ENCODE measurements at regions not wholly inside any gene's neighbourhood (a gene's known extent, or its start where the extent isn't known, plus 50 kb on each side); places are given as distances from the start of the nearest gene placed in this dataset.
"Not testable (repeated sequence)": the region's sequence is repeated elsewhere in the genome, so short reads cannot be mapped to it uniquely, and the experiment has no call there.

DNA sequence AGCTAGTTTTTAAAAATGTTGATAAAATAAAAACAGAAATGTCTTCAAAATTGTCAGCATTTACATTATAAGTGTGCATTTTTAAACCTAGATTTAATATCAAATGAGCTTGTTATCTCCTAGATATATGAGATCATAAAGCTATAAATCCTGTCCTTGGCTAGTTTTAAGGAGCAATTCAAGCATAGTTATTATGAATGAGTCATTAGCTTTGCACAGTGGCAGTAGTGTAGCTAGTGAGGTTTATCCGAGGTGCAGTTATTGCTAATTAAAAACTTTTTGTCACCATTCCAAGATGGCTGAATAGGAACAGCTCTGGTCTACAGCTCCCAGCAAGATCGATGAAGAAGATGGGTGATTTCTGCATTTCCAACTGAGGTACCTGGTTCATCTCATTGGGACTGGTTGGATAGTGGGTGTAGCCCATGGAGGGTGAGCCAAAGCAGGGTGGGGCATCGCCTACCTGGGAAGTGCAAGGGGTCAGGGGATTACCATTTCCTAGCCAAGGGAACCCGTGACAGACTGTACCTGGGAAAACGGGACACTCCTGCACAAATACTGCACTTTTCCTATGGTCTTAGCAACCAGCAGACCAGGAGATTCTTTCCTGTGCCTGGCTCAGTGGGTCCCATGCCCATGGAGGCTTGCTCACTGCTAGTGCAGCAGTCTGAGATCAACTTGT, 108.8 kb upstream of the SYNCRIP start:
- Histone ChIP-seq H3K4me3 (no peak overlapping the region), H3K36me3 (ENCODE audit: insufficient read depth, low read length) (no peaks in the 10 kb centered on the region), H3K27ac (no peak overlapping the region), H3K9ac (ENCODE audit: insufficient read length) (no peak overlapping the region), H3K9me3 (ENCODE audit: low read depth, low read length) (no peaks in the 10 kb centered on the region)
- no peak for DNase-seq (ENCODE audit: low read depth, low spot score)
- TF ChIP-seq FOXP2 (optimal IDR thresholded peaks at IDR 0.05; ENCODE audit: control extremely low read depth, extremely low read length, insufficient read depth) (no peak), POLR2AphosphoS5 (IDR thresholded peaks at IDR 0.05; ENCODE audit: borderline replicate concordance, low read depth, low read length) (no peak), EZH2 (IDR thresholded peaks at IDR 0.05) (no peak)

DNA sequence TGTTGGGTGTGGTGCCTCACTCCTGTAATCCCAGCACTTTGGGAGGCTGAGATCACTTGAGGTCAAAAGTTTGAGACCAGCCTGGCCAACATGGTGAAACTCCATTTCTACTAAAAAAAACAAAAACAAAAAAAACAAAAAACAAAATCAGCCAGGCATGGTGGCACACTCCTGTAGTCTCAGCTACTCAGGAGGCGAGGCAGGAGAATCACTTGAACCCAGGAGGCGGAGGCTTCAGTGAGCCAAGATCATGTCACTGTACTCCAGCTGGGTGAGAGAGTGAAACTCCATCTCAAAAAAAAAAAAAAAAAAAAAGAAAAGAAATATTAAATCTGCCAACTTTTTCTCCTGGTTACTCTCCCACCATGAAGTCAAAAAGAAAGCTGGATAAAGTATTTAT, 107.5 kb upstream of the SYNCRIP start:
- H3K36me3 ChIP-seq (ENCODE audit: insufficient read depth, low read length); H3K9ac ChIP-seq (ENCODE audit: insufficient read length); H3K27ac ChIP-seq; H3K4me3 ChIP-seq; DNase-seq (ENCODE audit: low read depth, low spot score); H3K9me3 ChIP-seq (ENCODE audit: low read depth, low read length): not testable (repeated sequence)

DNA sequence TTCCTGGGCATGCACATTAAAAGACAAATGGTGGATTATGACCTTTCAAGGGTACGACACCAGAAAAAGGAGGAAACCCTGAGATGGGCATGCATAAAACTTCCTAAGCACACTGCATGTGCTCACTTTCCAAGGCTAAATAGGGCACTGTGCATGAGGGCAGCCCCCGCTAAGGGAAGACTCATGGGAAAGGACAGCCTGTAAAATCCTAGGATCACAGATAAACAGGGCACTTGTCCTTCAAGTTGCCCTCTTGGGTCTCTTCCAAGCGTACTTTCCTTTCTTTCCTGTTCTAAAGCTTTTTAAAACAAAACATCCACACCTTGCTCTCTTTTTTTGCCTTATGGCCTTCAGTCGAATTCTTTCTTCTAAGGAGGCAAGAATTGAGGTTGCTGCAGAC, 106.5 kb upstream of the SYNCRIP start:
- no peaks in the 10 kb centered on the region for H3K36me3 ChIP-seq (ENCODE audit: insufficient read depth, low read length)
- no peak overlapping the region for H3K4me3 ChIP-seq
- no peak for DNase-seq (ENCODE audit: low read depth, low spot score)
- H3K9me3 ChIP-seq (ENCODE audit: low read depth, low read length), result no peaks in the 10 kb centered on the region
- no peak overlapping the region for H3K27ac ChIP-seq
- TF ChIP-seq FOXP2 (optimal IDR thresholded peaks at IDR 0.05; ENCODE audit: control extremely low read depth, extremely low read length, insufficient read depth), result no peak
- TF ChIP-seq EZH2 (IDR thresholded peaks at IDR 0.05), result no peak
- TF ChIP-seq POLR2AphosphoS5 (IDR thresholded peaks at IDR 0.05; ENCODE audit: borderline replicate concordance, low read depth, low read length), result no peak
- no peak overlapping the region for H3K9ac ChIP-seq (ENCODE audit: insufficient read length)

DNA sequence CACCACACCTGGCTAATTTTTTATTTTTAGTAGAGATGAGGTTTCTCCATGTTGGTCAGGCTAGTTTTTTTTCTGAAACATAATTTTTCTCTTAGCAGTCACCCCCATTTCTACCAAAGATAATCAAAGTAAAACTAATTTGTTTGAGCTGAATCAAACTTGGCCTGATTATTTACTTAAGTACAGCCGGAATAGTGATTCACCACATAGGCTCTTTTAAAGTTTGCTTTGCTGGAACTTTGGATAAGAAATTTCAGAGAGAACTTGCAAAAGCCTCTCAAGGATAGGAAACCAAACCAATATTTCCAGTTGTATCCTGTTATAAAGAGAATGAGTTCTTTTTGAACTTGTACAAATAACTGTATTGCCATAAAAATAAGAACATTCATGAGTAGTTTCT, 105.0 kb upstream of the SYNCRIP start:
- no peak for DNase-seq (ENCODE audit: low read depth, low spot score)
- Histone ChIP-seq H3K9me3 (ENCODE audit: low read depth, low read length) (no peaks in the 10 kb centered on the region), H3K27ac (no peak overlapping the region), H3K36me3 (ENCODE audit: insufficient read depth, low read length) (no peaks in the 10 kb centered on the region), H3K4me3 (no peak overlapping the region), H3K9ac (ENCODE audit: insufficient read length) (no peak overlapping the region)
- TF ChIP-seq FOXP2 (optimal IDR thresholded peaks at IDR 0.05; ENCODE audit: control extremely low read depth, extremely low read length, insufficient read depth), result no peak
- TF ChIP-seq POLR2AphosphoS5 (IDR thresholded peaks at IDR 0.05; ENCODE audit: borderline replicate concordance, low read depth, low read length), result no peak
- TF ChIP-seq EZH2 (IDR thresholded peaks at IDR 0.05), result no peak

DNA sequence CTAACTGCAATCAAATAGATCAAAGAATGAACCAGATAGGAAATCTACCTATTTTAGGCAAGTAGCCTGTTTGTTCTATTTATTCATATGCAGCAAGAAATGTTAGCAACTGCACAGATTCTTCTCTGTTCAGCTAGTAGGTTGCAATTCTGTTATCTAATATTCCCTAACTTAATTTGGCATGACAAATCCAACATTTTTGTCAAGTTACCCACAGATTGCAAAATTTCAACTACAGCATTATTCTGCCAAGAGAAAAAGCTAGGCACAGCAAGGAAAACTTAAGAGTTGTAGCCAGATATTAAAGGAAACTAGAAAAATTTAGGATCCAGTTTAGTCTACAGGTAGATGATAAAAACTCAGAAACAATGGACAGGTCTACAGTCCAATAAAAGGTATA, 104.4 kb upstream of the SYNCRIP start:
- Histone ChIP-seq H3K27ac (no peak overlapping the region), H3K36me3 (ENCODE audit: insufficient read depth, low read length) (no peaks in the 10 kb centered on the region), H3K9ac (ENCODE audit: insufficient read length) (no peak overlapping the region), H3K4me3 (no peak overlapping the region), H3K9me3 (ENCODE audit: low read depth, low read length) (no peaks in the 10 kb centered on the region)
- DNase-seq (ENCODE audit: low read depth, low spot score), result no peak
- no peak for TF ChIP-seq EZH2 (IDR thresholded peaks at IDR 0.05)
- TF ChIP-seq POLR2AphosphoS5 (IDR thresholded peaks at IDR 0.05; ENCODE audit: borderline replicate concordance, low read depth, low read length), result no peak
- no peak for TF ChIP-seq FOXP2 (optimal IDR thresholded peaks at IDR 0.05; ENCODE audit: control extremely low read depth, extremely low read length, insufficient read depth)

DNA sequence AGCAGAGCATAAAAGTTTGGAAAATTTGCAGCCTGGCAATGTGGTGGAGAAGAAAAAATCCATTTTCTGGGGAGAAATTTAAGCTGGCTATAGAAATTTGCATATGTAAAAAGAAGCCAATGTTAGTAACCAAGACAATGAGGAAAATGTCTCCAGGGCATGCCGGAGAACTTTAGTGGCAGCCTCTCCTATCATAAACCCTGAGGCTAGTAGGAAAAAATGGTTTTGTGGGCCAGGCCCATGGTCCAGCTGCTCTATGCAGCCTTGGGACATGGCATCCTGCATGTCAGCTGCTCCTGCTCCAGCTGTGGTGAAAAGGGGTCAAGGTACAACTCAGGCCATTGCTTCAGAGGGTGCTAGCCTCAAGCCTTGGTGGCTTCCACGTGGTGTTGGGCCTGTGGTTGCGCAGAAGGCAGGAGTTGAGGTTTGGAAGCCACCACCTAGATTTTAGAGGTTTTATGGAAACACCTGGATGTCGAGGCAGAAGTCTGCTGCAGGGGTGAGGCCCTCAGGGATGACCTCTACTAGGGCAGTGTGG, 101.8 kb upstream of the SYNCRIP start:
- Histone ChIP-seq H3K9me3 (ENCODE audit: low read depth, low read length) (no peaks in the 10 kb centered on the region), H3K27ac (no peak overlapping the region), H3K4me3 (no peak overlapping the region), H3K36me3 (ENCODE audit: insufficient read depth, low read length) (no peaks in the 10 kb centered on the region), H3K9ac (ENCODE audit: insufficient read length) (no peak overlapping the region)
- no peak for DNase-seq (ENCODE audit: low read depth, low spot score)
- TF ChIP-seq EZH2 (IDR thresholded peaks at IDR 0.05), result no peak
- TF ChIP-seq POLR2AphosphoS5 (IDR thresholded peaks at IDR 0.05; ENCODE audit: borderline replicate concordance, low read depth, low read length), result no peak
- TF ChIP-seq FOXP2 (optimal IDR thresholded peaks at IDR 0.05; ENCODE audit: control extremely low read depth, extremely low read length, insufficient read depth), result no peak

DNA sequence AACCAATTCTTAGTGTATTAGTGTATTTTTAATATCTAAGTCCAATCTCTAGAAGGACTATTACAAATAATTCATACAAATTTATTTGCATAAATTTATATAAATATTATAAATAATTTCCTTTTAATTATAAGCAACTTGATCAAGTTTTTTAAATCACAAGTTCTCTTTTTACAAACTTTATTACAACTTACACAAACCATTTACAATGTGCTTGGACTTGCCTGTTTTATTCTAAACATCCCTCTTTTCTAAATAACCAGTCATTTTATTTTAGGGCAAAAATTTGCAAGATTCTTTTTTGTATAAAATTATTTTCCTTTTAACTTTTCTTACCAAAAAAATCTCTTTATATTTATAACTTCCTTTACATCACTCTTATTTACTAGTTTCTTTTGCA, 83.5 kb upstream of the SYNCRIP start:
- H3K9ac ChIP-seq (ENCODE audit: insufficient read length), result no peak overlapping the region
- no peak for DNase-seq (ENCODE audit: low read depth, low spot score)
- peaks cover 3% of the 10 kb centered on the region; the same call in 1 of the 2 replicates for H3K9me3 ChIP-seq (ENCODE audit: low read depth, low read length)
- TF ChIP-seq POLR2AphosphoS5 (IDR thresholded peaks at IDR 0.05; ENCODE audit: borderline replicate concordance, low read depth, low read length), result no peak
- no peak for TF ChIP-seq FOXP2 (optimal IDR thresholded peaks at IDR 0.05; ENCODE audit: control extremely low read depth, extremely low read length, insufficient read depth)
- TF ChIP-seq EZH2 (IDR thresholded peaks at IDR 0.05), result no peak
- H3K4me3 ChIP-seq, result no peak overlapping the region
- no peak overlapping the region for H3K27ac ChIP-seq
- no peaks in the 10 kb centered on the region for H3K36me3 ChIP-seq (ENCODE audit: insufficient read depth, low read length)

DNA sequence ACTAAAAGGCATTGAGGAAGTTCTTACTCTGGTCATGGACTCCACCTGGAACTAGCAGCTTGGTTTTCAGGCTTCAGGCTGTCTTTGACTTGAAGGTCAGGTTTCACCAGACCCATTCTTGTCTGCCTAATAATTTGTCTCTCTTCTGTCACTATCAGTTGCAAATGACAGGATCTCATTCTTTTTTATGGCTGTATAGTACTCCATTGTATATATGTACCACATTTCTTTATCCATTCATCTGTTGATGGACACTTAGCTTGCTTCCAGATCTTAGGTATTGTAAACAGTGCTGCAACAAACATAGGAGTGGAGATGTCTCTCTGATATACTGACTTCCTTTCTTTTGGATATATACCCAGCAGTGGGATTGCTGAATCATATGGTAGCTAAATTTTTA, 73.1 kb upstream of the SYNCRIP start:
- TF ChIP-seq POLR2AphosphoS5 (IDR thresholded peaks at IDR 0.05; ENCODE audit: borderline replicate concordance, low read depth, low read length) (no peak), FOXP2 (optimal IDR thresholded peaks at IDR 0.05; ENCODE audit: control extremely low read depth, extremely low read length, insufficient read depth) (no peak), EZH2 (IDR thresholded peaks at IDR 0.05) (no peak)

More for the DNA sequence above, 73.1 kb upstream of the SYNCRIP start:
- no peak overlapping the region for H3K9ac ChIP-seq (ENCODE audit: insufficient read length)
- H3K36me3 ChIP-seq (ENCODE audit: insufficient read depth, low read length), result no peaks in the 10 kb centered on the region
- H3K4me3 ChIP-seq, result no peak overlapping the region
- no peak overlapping the region for H3K27ac ChIP-seq
- DNase-seq (ENCODE audit: low read depth, low spot score), result no peak
- H3K9me3 ChIP-seq (ENCODE audit: low read depth, low read length), result no peaks in the 10 kb centered on the region

Data from SK-N-MC (cell line).